ENCODE measurements at regions not wholly inside any gene's neighbourhood (a gene's known extent, or its start where the extent isn't known, plus 50 kb on each side); places are given as distances from the start of the nearest gene placed in this dataset.

- H3K36me3 ChIP-seq (ENCODE audit: control insufficient read depth, insufficient read depth, low read length): no peaks in the 10 kb centered on the region
- H3K4me3 ChIP-seq (ENCODE audit: low read depth, low read length): no peak overlapping the region
- no peak for FAIRE-seq
These were observed 2352.7 kb downstream of the MAT2B start for GRCh38 chr5:165858118-165858517.

GRCh38 chr5:165859251-165859650 is 2353.8 kb downstream of the MAT2B start:
- no peaks in the 10 kb centered on the region for H3K36me3 ChIP-seq (ENCODE audit: control insufficient read depth, insufficient read depth, low read length)
- DNase-seq (ENCODE audit: low read depth): no peak
- no peak overlapping the region for H3K4me3 ChIP-seq (ENCODE audit: low read depth, low read length)
- no peak for FAIRE-seq
- H3K27me3 ChIP-seq (ENCODE audit: control insufficient read depth, insufficient read depth, low read length): no peaks in the 10 kb centered on the region
- no peak for TF ChIP-seq CTCF (IDR thresholded peaks at IDR 0.05; ENCODE audit: insufficient read depth, low read length, severe bottlenecking)

More at GRCh38 chr5:165858118-165858517, 2352.7 kb downstream of the MAT2B start:
- TF ChIP-seq CTCF (IDR thresholded peaks at IDR 0.05; ENCODE audit: insufficient read depth, low read length, severe bottlenecking): no peak
- no peaks in the 10 kb centered on the region for H3K27me3 ChIP-seq (ENCODE audit: control insufficient read depth, insufficient read depth, low read length)
- DNase-seq (ENCODE audit: low read depth): no peak

- no peak for DNase-seq (ENCODE audit: low read depth)
- no peak overlapping the region for H3K4me3 ChIP-seq (ENCODE audit: low read depth, low read length)
- H3K36me3 ChIP-seq (ENCODE audit: control insufficient read depth, insufficient read depth, low read length): no peaks in the 10 kb centered on the region
- TF ChIP-seq CTCF (IDR thresholded peaks at IDR 0.05; ENCODE audit: insufficient read depth, low read length, severe bottlenecking): no peak
- no peaks in the 10 kb centered on the region for H3K27me3 ChIP-seq (ENCODE audit: control insufficient read depth, insufficient read depth, low read length)
- no peak for FAIRE-seq
These were observed 2357.8 kb downstream of the MAT2B start for GRCh38 chr5:165863239-165863638.

GRCh38 chr5:165871291-165871690 is 2365.9 kb downstream of the MAT2B start:
- no peak for TF ChIP-seq CTCF (IDR thresholded peaks at IDR 0.05; ENCODE audit: insufficient read depth, low read length, severe bottlenecking)
- no peak for FAIRE-seq

GRCh38 chr5:165874851-165875250 is 2369.4 kb downstream of the MAT2B start:
- FAIRE-seq (no peak), DNase-seq (ENCODE audit: low read depth) (no peak)
- no peak overlapping the region for H3K4me3 ChIP-seq (ENCODE audit: low read depth, low read length)
- no peaks in the 10 kb centered on the region for H3K27me3 ChIP-seq (ENCODE audit: control insufficient read depth, insufficient read depth, low read length)
- TF ChIP-seq CTCF (IDR thresholded peaks at IDR 0.05; ENCODE audit: insufficient read depth, low read length, severe bottlenecking): no peak
- no peaks in the 10 kb centered on the region for H3K36me3 ChIP-seq (ENCODE audit: control insufficient read depth, insufficient read depth, low read length)

More at GRCh38 chr5:165871291-165871690, 2365.9 kb downstream of the MAT2B start:
- Histone ChIP-seq H3K4me3 (ENCODE audit: low read depth, low read length) (no peak overlapping the region), H3K27me3 (ENCODE audit: control insufficient read depth, insufficient read depth, low read length) (no peaks in the 10 kb centered on the region), H3K36me3 (ENCODE audit: control insufficient read depth, insufficient read depth, low read length) (no peaks in the 10 kb centered on the region)
- no peak for DNase-seq (ENCODE audit: low read depth)

- no peak for DNase-seq (ENCODE audit: low read depth)
- no peak for FAIRE-seq
- TF ChIP-seq CTCF (IDR thresholded peaks at IDR 0.05; ENCODE audit: insufficient read depth, low read length, severe bottlenecking): no peak
These were observed 2371.1 kb downstream of the MAT2B start for GRCh38 chr5:165876538-165876937.

More at GRCh38 chr5:165876538-165876937, 2371.1 kb downstream of the MAT2B start:
- H3K27me3 ChIP-seq (ENCODE audit: control insufficient read depth, insufficient read depth, low read length): no peaks in the 10 kb centered on the region
- no peaks in the 10 kb centered on the region for H3K36me3 ChIP-seq (ENCODE audit: control insufficient read depth, insufficient read depth, low read length)
- no peak overlapping the region for H3K4me3 ChIP-seq (ENCODE audit: low read depth, low read length)

Data from bronchial epithelial cell (primary cell).